ENCODE measurements at regions not wholly inside any gene's neighbourhood (a gene's known extent, or its start where the extent isn't known, plus 50 kb on each side); places are given as distances from the start of the nearest gene placed in this dataset.

DNA sequence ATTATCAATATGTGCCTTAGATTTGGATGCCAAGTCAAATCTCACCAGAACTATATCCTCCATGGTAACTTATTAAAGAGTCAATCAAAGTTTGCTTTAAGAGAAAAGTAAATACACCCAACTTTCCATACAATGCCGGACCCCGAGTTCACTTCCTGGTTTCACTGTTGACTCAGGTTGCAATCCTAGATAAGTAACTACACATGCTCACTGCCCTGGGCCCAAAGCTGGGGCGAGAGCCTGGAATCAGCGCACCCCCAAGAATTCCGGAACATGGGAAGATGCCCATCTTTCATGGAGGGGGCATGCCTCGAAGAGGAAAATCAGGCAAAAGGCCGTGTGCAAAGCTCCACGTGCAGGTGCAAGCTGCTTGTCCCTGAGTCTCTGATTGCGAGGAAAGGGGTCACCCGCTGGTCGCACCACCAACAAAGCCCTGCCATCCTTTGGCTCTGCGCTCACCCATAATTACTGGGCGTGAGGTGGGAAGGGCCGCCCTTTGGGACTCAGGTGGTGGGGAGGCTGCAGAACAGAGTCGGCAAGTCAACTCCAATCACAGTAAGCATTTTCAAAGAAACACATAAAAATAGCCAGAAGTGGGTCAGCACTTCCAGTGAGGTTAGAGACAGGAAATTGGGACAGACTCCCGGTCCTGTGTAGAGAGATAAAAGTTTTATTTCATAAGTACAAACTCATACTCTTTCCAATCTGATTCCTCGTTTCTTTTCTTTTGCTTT, 167.7 kb downstream of the TOMM20 start (continued):
- TF ChIP-seq ERF (CRISPR knock-in tag; IDR thresholded peaks at IDR 0.05) (peak; percentile 83; the same call in 1 of the 2 replicates), ZNF614 (CRISPR knock-in tag; IDR thresholded peaks at IDR 0.05; ENCODE audit: borderline replicate concordance) (peak; percentile 76), NFE2L1 (CRISPR knock-in tag; IDR thresholded peaks at IDR 0.05; ENCODE audit: borderline replicate concordance) (no peak), REL (CRISPR knock-in tag; conservative IDR thresholded peaks at IDR 0.05) (no peak), ATM (IDR thresholded peaks at IDR 0.05; ENCODE audit: borderline replicate concordance) (no peak), SAP130 (CRISPR knock-in tag; IDR thresholded peaks at IDR 0.05; ENCODE audit: low read depth) (peak; percentile 84), GZF1 (CRISPR knock-in tag; IDR thresholded peaks at IDR 0.05) (peak; percentile 74; the same call in 1 of the 2 replicates), LCORL (IDR thresholded peaks at IDR 0.05) (no peak), LCORL (CRISPR knock-in tag; IDR thresholded peaks at IDR 0.05) (peak; percentile 75), ZNF567 (CRISPR knock-in tag; IDR thresholded peaks at IDR 0.05; ENCODE audit: borderline replicate concordance) (0 out of 2 replicates have a peak, but pooled peaks have one; percentile 44), ZSCAN25 (CRISPR knock-in tag; IDR thresholded peaks at IDR 0.05) (peak; percentile 72; the same call in 1 of the 2 replicates), CBX2 (IDR thresholded peaks at IDR 0.05; ENCODE audit: low read depth, low read length) (no peak), CBX2 (CRISPR knock-in tag; IDR thresholded peaks at IDR 0.05; ENCODE audit: low read depth) (no peak), ZSCAN9 (CRISPR knock-in tag; IDR thresholded peaks at IDR 0.05; ENCODE audit: borderline replicate concordance) (0 out of 2 replicates have a peak, but pooled peaks have one; percentile 11), ZNF572 (CRISPR knock-in tag; IDR thresholded peaks at IDR 0.05) (peak; percentile 82; the same call in 1 of the 2 replicates)
- TF ChIP-seq, protein P1, sequence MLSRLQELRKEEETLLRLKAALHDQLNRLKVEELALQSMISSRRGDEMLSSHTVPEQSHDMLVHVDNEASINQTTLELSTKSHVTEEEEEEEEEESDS (CRISPR knock-in tag; IDR thresholded peaks at IDR 0.05; ENCODE audit: borderline replicate concordance) = no peak
- TF ChIP-seq, protein P2, sequence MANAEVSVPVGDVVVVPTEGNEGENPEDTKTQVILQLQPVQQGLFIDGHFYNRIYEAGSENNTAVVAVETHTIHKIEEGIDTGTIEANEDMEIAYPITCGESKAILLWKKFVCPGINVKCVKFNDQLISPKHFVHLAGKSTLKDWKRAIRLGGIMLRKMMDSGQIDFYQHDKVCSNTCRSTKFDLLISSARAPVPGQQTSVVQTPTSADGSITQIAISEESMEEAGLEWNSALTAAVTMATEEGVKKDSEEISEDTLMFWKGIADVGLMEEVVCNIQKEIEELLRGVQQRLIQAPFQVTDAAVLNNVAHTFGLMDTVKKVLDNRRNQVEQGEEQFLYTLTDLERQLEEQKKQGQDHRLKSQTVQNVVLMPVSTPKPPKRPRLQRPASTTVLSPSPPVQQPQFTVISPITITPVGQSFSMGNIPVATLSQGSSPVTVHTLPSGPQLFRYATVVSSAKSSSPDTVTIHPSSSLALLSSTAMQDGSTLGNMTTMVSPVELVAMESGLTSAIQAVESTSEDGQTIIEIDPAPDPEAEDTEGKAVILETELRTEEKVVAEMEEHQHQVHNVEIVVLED (CRISPR knock-in tag; IDR thresholded peaks at IDR 0.05; ENCODE audit: borderline replicate concordance) = peak; percentile 45; the same call in 1 of the 2 replicates
- TF ChIP-seq, protein P3, sequence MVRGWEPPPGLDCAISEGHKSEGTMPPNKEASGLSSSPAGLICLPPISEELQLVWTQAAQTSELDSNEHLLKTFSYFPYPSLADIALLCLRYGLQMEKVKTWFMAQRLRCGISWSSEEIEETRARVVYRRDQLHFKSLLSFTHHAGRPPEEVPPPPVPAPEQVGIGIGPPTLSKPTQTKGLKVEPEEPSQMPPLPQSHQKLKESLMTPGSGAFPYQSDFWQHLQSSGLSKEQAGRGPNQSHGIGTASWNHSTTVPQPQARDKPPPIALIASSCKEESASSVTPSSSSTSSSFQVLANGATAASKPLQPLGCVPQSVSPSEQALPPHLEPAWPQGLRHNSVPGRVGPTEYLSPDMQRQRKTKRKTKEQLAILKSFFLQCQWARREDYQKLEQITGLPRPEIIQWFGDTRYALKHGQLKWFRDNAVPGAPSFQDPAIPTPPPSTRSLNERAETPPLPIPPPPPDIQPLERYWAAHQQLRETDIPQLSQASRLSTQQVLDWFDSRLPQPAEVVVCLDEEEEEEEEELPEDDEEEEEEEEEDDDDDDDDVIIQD (CRISPR knock-in tag; IDR thresholded peaks at IDR 0.05; ENCODE audit: low read depth) = no peak
- TF ChIP-seq, protein P4, sequence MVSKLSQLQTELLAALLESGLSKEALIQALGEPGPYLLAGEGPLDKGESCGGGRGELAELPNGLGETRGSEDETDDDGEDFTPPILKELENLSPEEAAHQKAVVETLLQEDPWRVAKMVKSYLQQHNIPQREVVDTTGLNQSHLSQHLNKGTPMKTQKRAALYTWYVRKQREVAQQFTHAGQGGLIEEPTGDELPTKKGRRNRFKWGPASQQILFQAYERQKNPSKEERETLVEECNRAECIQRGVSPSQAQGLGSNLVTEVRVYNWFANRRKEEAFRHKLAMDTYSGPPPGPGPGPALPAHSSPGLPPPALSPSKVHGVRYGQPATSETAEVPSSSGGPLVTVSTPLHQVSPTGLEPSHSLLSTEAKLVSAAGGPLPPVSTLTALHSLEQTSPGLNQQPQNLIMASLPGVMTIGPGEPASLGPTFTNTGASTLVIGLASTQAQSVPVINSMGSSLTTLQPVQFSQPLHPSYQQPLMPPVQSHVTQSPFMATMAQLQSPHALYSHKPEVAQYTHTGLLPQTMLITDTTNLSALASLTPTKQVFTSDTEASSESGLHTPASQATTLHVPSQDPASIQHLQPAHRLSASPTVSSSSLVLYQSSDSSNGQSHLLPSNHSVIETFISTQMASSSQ (IDR thresholded peaks at IDR 0.05; ENCODE audit: low read depth) = peak; percentile 95
- TF ChIP-seq, protein P4 (CRISPR knock-in tag; IDR thresholded peaks at IDR 0.05; ENCODE audit: borderline replicate concordance) = peak; percentile 96
- TF ChIP-seq, protein P5, sequence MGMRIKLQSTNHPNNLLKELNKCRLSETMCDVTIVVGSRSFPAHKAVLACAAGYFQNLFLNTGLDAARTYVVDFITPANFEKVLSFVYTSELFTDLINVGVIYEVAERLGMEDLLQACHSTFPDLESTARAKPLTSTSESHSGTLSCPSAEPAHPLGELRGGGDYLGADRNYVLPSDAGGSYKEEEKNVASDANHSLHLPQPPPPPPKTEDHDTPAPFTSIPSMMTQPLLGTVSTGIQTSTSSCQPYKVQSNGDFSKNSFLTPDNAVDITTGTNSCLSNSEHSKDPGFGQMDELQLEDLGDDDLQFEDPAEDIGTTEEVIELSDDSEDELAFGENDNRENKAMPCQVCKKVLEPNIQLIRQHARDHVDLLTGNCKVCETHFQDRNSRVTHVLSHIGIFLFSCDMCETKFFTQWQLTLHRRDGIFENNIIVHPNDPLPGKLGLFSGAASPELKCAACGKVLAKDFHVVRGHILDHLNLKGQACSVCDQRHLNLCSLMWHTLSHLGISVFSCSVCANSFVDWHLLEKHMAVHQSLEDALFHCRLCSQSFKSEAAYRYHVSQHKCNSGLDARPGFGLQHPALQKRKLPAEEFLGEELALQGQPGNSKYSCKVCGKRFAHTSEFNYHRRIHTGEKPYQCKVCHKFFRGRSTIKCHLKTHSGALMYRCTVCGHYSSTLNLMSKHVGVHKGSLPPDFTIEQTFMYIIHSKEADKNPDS (CRISPR knock-in tag; IDR thresholded peaks at IDR 0.05) = no peak; the same call in 1 of the 2 replicates
